Activated naive CD4-positive, alpha-beta T cell treated with anti-CD3 and anti-CD28 coated beads for 36 hours (primary cell): ENCODE measurements at regions not wholly inside any gene's neighbourhood (a gene's known extent, or its start where the extent isn't known, plus 50 kb on each side); places are given as distances from the start of the nearest gene placed in this dataset.

Source experiments
- CTCF ChIA-PET: fragments of 350-600 bp; sonication (Branson Sonifier 250); formaldehyde crosslinking; loops from one replicate; lab custom pipeline; 2021; ENCODE audit warnings: antibody characterized with exemption; lab: Charles Lee
- DNase-seq: peaks from one replicate; pipeline ENCODE4 v3.0.0-alpha.2; 2020
- H3K27ac Mint-ChIP-seq: one replicate; pipeline ENCODE4 v1.8.0; 2021; ENCODE audit warnings: mild to moderate bottlenecking, mixed read lengths
- H3K27me3 Mint-ChIP-seq: one replicate; pipeline ENCODE4 v1.8.0; 2021; ENCODE audit warnings: low read depth, mixed read lengths
- H3K36me3 Mint-ChIP-seq: one replicate; pipeline ENCODE4 v1.8.0; 2021; ENCODE audit warnings: low read depth, mixed read lengths
- H3K4me1 Mint-ChIP-seq: one replicate; pipeline ENCODE4 v1.8.0; 2021; ENCODE audit warnings: low read depth, mixed read lengths
- H3K4me3 Mint-ChIP-seq: one replicate; pipeline ENCODE4 v1.8.0; 2021; ENCODE audit warnings: mild to moderate bottlenecking, moderate library complexity, mixed read lengths
- H3K9me3 Mint-ChIP-seq: one replicate; pipeline ENCODE4 v1.8.0; 2021; ENCODE audit warnings: mixed read lengths
- intact Hi-C: fragments of 100-400 bp; cut with micrococcal nuclease; formaldehyde crosslinking; loops from one replicate; pipeline ENCODE4 v1.15.1; 2023

DNA sequence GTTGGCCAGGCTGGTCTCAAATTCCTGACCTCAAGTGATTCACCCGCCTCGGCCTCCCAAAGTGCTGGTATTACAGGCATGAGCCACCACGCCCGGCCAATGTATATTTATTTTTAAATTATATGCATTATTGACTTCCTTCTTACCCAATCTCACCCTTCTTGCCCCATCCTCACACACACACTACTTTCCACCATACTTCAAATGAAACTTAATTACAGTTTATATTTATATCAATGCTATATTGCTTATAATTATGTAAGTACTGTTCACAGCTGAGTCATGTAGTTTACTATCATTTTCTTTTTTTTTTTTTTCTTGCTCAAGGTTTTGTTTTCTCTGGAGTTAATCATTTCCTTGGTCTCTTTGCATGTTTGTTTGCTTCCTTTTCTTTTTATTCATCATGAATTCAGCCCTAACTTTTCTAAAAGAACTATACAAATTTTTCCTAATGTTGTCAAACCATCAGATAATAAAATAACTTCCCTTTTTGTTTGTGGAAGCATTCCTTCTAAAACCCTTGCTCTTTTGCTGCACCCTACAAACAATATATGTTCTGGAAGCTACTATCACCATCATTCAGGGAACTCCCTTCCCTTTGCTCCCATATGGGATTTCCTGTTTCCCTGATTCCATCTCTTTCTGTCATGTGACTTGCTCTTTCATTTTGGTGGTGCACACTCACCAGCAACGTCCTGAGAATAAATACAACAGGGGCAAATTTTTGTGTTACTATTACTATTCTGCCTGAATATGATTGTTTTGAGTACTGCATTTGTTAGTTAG, 201.7 kb upstream of the SASH1 start:
- intact Hi-C loops, result loop anchor here (10.0 kb wide), 1 partner anchor 1236 kb away; no protein-coding TSS in a partner anchor
- Mint-ChIP-seq H3K4me1 (peaks cover 3% of the 10 kb centered on the region), H3K36me3 (peaks cover 2% of the 10 kb centered on the region), H3K4me3 (no peak overlapping the region), H3K27me3 (no peaks in the 10 kb centered on the region), H3K27ac (no peak overlapping the region), H3K9me3 (peaks cover 8% of the 10 kb centered on the region)
- no peak for DNase-seq
- CTCF ChIA-PET, result no interaction called here

DNA sequence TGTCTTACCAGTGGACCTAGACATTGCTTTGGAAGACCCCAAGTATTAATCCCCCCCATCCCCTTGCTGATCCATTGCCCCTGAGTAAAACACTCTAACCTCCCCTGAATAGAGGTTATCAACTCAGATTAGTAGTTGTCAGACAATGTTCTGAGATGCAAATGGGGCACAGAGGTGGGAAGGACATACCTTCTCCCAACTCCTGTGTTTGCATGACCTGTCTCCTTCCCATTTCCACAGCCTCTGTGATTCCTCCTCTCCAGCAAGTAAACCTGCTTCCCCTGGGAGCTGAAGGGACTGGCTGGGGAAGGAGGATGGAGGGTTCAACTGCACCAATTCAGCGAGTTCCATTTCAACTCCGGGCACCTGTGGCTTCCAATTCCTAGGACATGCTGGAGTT, 199.8 kb upstream of the SASH1 start:
- intact Hi-C loops, result loop anchor here (10.0 kb wide), 1 partner anchor 1238 kb away; no protein-coding TSS in a partner anchor
- peaks cover 2% of the 10 kb centered on the region for H3K9me3 Mint-ChIP-seq
- no peak for DNase-seq
- H3K36me3 Mint-ChIP-seq, result no peaks in the 10 kb centered on the region
- H3K4me1 Mint-ChIP-seq, result peaks cover 16% of the 10 kb centered on the region
- CTCF ChIA-PET, result interaction anchor here (2.8 kb wide), 1 partner anchor 22 kb away, joined by 12 read pairs; no protein-coding TSS in a partner anchor
- no peaks in the 10 kb centered on the region for H3K27me3 Mint-ChIP-seq
- no peak overlapping the region for H3K27ac Mint-ChIP-seq
- H3K4me3 Mint-ChIP-seq, result no peak overlapping the region

DNA sequence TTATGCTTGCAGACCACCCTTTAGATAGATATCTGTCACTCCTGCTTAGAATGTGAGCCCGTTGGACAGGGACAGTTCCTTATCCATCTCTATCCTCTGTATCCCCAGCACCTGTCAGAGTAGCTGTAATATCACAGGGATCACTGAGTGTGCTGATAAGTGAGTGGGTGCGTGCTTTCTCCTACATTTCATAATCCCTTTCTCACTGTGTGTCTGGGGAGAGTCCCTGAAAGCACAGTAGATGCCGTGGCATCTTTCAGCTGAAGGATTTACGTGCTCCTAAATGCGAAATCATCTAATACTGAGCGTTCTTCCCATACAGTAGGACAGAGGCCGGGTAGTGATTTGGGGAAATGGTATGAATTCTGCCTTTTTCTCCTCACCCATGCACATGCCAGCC, 198.9 kb upstream of the SASH1 start:
- no peak overlapping the region for H3K27ac Mint-ChIP-seq
- no peak overlapping the region for H3K4me3 Mint-ChIP-seq
- peaks cover 16% of the 10 kb centered on the region for H3K4me1 Mint-ChIP-seq
- intact Hi-C loops, result loop anchor here (10.0 kb wide), 1 partner anchor 1239 kb away; no protein-coding TSS in a partner anchor
- CTCF ChIA-PET, result interaction anchor here (2.8 kb wide), 1 partner anchor 21 kb away, joined by 12 read pairs; no protein-coding TSS in a partner anchor
- no peak for DNase-seq
- no peaks in the 10 kb centered on the region for H3K36me3 Mint-ChIP-seq
- no peaks in the 10 kb centered on the region for H3K9me3 Mint-ChIP-seq
- no peaks in the 10 kb centered on the region for H3K27me3 Mint-ChIP-seq

DNA sequence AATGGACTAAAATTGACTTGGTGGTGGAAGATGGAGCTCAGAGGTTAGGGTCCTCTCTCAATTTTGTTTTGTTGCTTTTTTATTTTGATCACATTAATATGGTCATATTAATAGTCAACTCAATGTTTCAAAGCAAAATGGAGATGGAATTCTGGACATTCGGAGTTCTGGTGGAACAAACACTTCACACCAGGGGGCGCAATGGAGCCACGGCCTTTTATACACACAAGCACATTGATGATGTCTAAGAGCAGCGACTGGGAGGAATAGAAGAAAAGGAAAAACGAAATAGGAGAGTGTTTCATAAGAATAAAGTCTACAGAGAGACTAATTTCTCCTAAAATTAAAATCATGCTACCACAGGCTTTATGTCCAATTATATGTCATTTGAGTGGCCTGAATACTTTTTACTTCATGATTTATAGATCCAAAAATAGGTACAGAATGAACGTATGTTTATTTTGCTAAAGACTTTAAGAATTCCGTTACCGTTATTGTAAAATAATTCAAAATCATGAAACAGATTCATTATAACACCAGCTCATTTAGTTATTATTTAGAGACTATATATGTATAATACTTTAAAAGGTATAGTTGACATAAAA, 197.6 kb upstream of the SASH1 start:
- peaks cover 16% of the 10 kb centered on the region for H3K4me1 Mint-ChIP-seq
- H3K4me3 Mint-ChIP-seq, result no peak overlapping the region
- CTCF ChIA-PET, result interaction anchor here (1.0 to 2.7 kb wide), 6 partner anchors 9 to 36 kb away, joined by 4 to 19 read pairs (median 4); no protein-coding TSS in a partner anchor
- peak; percentile 83 for DNase-seq
- H3K36me3 Mint-ChIP-seq, result no peaks in the 10 kb centered on the region
- H3K27ac Mint-ChIP-seq, result no peak overlapping the region
- H3K9me3 Mint-ChIP-seq, result no peaks in the 10 kb centered on the region
- no peaks in the 10 kb centered on the region for H3K27me3 Mint-ChIP-seq
- intact Hi-C loops, result loop anchor here (1.0 to 10.0 kb wide), 7 partner anchors 21 to 1293 kb away; partner anchors contain the start of gene SAMD5

DNA sequence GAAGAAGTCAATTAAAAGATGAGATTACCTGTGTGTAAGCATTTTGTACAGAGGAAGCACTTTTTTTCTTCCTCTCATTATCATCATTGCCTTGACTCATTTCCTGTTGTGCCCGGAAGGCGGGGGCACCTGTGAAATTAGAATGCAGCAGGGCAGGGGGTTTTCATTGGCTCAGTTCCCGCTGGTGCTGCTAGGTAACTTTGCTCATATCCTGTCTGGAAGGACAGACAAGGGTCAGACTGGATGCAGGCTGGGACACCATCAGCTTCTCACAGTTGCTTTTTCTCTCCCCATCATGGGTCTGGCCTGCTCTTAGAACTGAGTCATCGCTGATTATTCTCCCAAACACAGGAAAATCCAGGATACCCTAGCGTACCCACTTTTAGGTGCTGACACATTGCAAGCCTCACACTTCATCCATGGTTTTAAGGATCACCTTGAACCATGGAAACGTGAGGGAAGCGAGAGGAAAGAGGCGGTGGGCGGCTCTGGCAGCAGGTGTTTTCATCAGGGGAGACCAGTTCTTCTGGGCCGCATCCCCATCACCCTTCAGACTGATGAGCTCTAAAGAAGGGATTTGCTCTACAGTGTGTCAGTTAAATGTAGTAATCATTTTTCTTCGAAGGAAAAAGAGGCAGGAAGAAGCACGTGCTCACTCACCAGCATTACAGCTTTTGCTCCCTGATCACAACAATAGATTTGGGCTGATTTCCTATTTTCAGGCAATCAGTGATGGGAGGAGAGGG, 195.7 kb upstream of the SASH1 start:
- CTCF ChIA-PET, result interaction anchor here (0.5 to 2.7 kb wide), 9 partner anchors 8 to 319 kb away, joined by 3 to 19 read pairs (median 6); no protein-coding TSS in a partner anchor
- Mint-ChIP-seq H3K9me3 (no peaks in the 10 kb centered on the region), H3K27me3 (no peaks in the 10 kb centered on the region), H3K4me1 (peaks cover 16% of the 10 kb centered on the region), H3K27ac (peak overlapping the region; percentile 96), H3K4me3 (peak overlapping the region; percentile 50), H3K36me3 (no peaks in the 10 kb centered on the region)
- intact Hi-C loops, result loop anchor here (1.0 to 10.0 kb wide), 9 partner anchors 57 to 1295 kb away; partner anchors contain the start of gene SAMD5
- DNase-seq, result peak; percentile 91

DNA sequence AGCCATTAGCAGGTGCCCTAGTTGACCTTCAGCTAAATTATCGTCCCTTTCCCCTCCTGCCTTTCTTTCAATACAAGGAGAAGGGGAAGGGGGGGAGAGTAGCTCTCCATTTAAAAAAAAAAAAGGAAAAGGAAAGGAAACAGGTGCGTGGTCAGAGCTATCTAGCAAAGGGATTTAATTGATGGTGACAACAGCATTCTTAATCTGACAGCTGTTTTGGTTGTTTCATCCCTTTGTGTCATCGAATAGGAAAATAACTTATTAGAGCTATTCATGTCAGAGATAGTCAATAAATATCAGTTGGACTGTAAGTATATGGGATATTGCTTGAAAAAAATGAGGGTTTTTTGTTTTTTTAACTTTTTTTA, 195.2 kb upstream of the SASH1 start:
- Mint-ChIP-seq H3K4me1 (peaks cover 16% of the 10 kb centered on the region), H3K9me3 (no peaks in the 10 kb centered on the region), H3K36me3 (no peaks in the 10 kb centered on the region), H3K4me3 (no peak overlapping the region), H3K27ac (no peak overlapping the region), H3K27me3 (no peaks in the 10 kb centered on the region)
- intact Hi-C loops, result loop anchor here (2.0 to 10.0 kb wide), 5 partner anchors 640 to 1295 kb away; partner anchors contain the start of gene SAMD5
- no peak for DNase-seq
- CTCF ChIA-PET, result interaction anchor here (0.6 to 2.7 kb wide), 7 partner anchors 11 to 290 kb away, joined by 3 to 18 read pairs (median 6); no protein-coding TSS in a partner anchor

DNA sequence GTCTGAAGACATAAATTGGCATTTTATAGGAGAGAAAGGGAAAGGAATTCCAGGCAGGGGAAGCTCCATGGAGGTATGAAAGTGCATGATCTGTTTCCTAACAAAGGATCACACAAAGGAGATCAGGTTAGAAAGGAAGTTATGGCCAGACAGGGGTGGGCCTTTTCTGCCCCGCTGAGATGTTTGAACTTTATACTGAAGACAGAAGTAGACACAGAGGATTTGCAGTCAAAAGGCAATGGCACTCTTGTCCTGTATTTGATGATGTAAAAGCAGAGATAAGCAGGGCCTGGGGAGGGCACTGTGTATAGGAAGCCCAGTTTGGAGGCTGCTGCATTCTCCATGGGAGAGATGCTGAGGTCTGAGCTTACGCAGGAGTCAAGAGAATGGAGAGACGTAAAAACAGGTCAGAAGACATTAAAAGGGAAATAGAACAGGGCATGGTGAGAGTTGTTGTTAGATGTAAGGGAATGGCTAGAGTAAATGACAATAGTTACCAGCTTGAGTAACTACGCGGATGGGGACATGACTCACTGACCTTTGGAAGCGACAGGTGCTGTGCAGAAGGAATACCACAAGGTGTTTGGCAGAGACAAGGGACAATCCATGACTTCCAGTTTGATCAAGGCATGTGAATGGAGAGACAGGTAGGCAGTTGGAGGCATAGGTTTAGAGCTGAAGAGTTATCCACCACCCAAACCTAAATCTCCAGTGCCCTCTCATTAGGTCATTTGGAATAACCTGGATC, 190.6 kb upstream of the SASH1 start:
- H3K4me3 Mint-ChIP-seq, result no peak overlapping the region
- peaks cover 4% of the 10 kb centered on the region for H3K4me1 Mint-ChIP-seq
- CTCF ChIA-PET, result no interaction called here
- DNase-seq, result no peak
- H3K27ac Mint-ChIP-seq, result no peak overlapping the region
- H3K36me3 Mint-ChIP-seq, result no peaks in the 10 kb centered on the region
- peaks cover 9% of the 10 kb centered on the region for H3K27me3 Mint-ChIP-seq
- intact Hi-C loops, result no loop called here
- H3K9me3 Mint-ChIP-seq, result no peaks in the 10 kb centered on the region

DNA sequence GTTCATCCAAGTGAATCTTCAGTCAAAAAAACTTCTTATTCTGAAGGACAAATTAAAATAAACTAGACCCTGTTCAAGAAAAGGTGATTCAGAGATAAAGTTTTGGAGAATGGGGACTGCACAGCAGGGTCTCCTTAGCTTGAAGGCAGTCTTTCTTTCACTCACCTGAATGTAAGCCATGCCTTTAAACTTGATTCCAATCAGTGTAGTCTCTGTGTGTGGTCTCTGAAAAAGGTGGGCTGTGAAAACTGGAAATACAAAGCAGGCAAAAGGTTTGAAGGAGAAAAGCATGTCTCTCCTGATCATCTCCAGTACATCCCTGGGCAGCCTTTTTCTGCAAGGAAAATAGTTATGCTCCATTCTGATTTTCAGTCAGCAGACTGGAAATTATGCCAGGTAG, 188.0 kb upstream of the SASH1 start:
- intact Hi-C loops, result no loop called here
- H3K4me3 Mint-ChIP-seq, result no peak overlapping the region

DNA sequence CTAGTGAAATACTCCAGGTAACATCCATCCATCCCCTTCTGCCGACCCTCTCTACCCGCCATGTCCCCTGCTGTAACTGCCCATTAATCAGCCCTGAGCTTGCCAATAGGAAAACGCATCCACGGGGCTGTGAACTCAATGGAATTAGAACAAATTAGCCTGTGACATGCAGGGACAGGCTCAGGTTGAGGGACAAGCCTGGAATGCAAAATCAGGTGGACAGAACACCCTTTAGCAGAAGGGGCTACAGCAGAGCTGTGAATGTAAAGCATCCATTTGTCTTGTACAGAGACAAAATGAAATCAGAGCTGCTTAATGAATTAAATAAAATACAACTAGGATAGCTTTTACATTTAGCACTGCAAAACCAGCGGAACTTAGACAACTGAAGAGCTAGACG, 187.3 kb upstream of the SASH1 start:
- H3K36me3 Mint-ChIP-seq, result no peaks in the 10 kb centered on the region
- peaks cover 9% of the 10 kb centered on the region for H3K27me3 Mint-ChIP-seq
- intact Hi-C loops, result no loop called here
- CTCF ChIA-PET, result interaction anchor here (0.6 to 2.6 kb wide), 6 partner anchors 8 to 1384 kb away, joined by 3 to 9 read pairs (median 4); no protein-coding TSS in a partner anchor
- no peak for DNase-seq
- H3K27ac Mint-ChIP-seq, result no peak overlapping the region
- no peaks in the 10 kb centered on the region for H3K9me3 Mint-ChIP-seq
- H3K4me1 Mint-ChIP-seq, result no peaks in the 10 kb centered on the region
- no peak overlapping the region for H3K4me3 Mint-ChIP-seq

More for the DNA sequence above, 188.0 kb upstream of the SASH1 start:
- Mint-ChIP-seq H3K9me3 (no peaks in the 10 kb centered on the region), H3K36me3 (no peaks in the 10 kb centered on the region), H3K27me3 (peaks cover 9% of the 10 kb centered on the region), H3K4me1 (no peaks in the 10 kb centered on the region), H3K27ac (no peak overlapping the region)
- DNase-seq, result no peak
- CTCF ChIA-PET, result interaction anchor here (0.7 to 2.6 kb wide), 5 partner anchors 8 to 311 kb away, joined by 3 to 9 read pairs (median 4); no protein-coding TSS in a partner anchor

DNA sequence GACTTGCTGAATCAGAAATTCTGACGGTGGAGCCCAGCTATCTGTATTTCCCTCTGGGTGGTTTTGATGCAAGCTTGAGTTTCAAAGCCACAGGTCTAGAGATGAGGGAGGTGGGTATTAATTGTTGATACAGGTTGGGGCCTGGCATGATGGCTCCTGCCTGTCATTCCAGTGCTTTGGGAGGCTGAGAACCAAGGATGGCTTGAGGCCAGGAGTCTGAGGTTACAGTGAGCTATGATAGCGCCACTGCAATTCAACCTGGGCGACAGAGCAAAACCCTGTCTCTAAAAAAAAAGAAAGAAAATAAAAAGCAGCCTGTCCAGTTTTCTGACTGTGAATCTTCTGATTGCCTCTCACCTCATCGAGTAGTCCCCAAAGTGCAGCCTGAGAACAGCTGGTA, 184.8 kb upstream of the SASH1 start:
- Mint-ChIP-seq H3K27ac (no peak overlapping the region), H3K4me3 (no peak overlapping the region), H3K27me3 (peaks cover 9% of the 10 kb centered on the region), H3K4me1 (no peaks in the 10 kb centered on the region), H3K36me3 (no peaks in the 10 kb centered on the region), H3K9me3 (no peaks in the 10 kb centered on the region)
- DNase-seq, result no peak
- intact Hi-C loops, result no loop called here
- CTCF ChIA-PET, result interaction anchor here (1.1 to 1.7 kb wide), 3 partner anchors 8 to 13 kb away, joined by 4 to 7 read pairs (median 6); no protein-coding TSS in a partner anchor

DNA sequence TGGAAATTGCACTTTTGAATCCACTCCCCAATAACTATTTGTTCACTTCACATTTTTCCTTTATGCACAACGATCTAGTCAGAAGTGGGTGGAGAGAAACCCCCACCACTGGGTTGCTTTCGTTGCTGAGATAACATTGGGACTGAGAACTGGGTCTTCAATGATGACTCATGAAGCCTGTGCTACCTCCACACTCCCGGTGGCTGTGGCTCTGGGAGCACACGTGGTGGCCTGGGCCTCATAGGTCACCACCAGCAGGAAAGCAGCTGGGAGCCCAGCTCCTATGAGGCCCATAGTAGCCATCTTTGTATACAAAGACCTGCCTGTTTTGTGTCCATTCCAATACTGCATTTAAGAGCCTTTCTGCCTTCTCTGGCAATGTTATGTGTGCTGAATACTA, 178.0 kb upstream of the SASH1 start:
- Mint-ChIP-seq H3K36me3 (no peaks in the 10 kb centered on the region), H3K4me3 (no peak overlapping the region), H3K9me3 (no peaks in the 10 kb centered on the region), H3K4me1 (no peaks in the 10 kb centered on the region), H3K27me3 (no peaks in the 10 kb centered on the region), H3K27ac (no peak overlapping the region)
- intact Hi-C loops, result no loop called here
- CTCF ChIA-PET, result interaction anchor here (1.6 to 2.9 kb wide), 9 partner anchors 7 to 1263 kb away, joined by 4 to 21 read pairs (median 10); no protein-coding TSS in a partner anchor
- no peak for DNase-seq
